ENCODE measurements at regions not wholly inside any gene's neighbourhood (a gene's known extent, or its start where the extent isn't known, plus 50 kb on each side); places are given as distances from the start of the nearest gene placed in this dataset.

GRCh38 chr9:23441275-23441674 is 384.8 kb downstream of the ELAVL2 start:
- H3K27ac ChIP-seq (ENCODE audit: low read length), result no peak overlapping the region
- no peaks in the 10 kb centered on the region for H3K4me1 ChIP-seq (ENCODE audit: control insufficient read depth, insufficient read depth, low read length)
- H3K27me3 ChIP-seq (ENCODE audit: control insufficient read depth, insufficient read depth, low read length), result no peaks in the 10 kb centered on the region
- H3K9me3 ChIP-seq (ENCODE audit: control insufficient read depth, low read depth, low read length), result no peaks in the 10 kb centered on the region
- H3K4me3 ChIP-seq (ENCODE audit: low read length), result no peak overlapping the region
- no CpG with 5 or more reads among the region's 6 CpGs for WGBS (ENCODE audit: insufficient coverage, low lambda C conversion rate)
- no peaks in the 10 kb centered on the region for H3K36me3 ChIP-seq (ENCODE audit: control insufficient read depth, insufficient read depth, low read length)
- no peak for DNase-seq

GRCh38 chr9:23444658-23445057 is 381.4 kb downstream of the ELAVL2 start:
- Histone ChIP-seq H3K4me1 (ENCODE audit: control insufficient read depth, insufficient read depth, low read length) (no peaks in the 10 kb centered on the region), H3K27me3 (ENCODE audit: control insufficient read depth, insufficient read depth, low read length) (no peaks in the 10 kb centered on the region), H3K4me3 (ENCODE audit: low read length) (no peak overlapping the region), H3K36me3 (ENCODE audit: control insufficient read depth, insufficient read depth, low read length) (no peaks in the 10 kb centered on the region), H3K9me3 (ENCODE audit: control insufficient read depth, low read depth, low read length) (no peaks in the 10 kb centered on the region), H3K27ac (ENCODE audit: low read length) (no peak overlapping the region)
- DNase-seq, result no peak
- WGBS (ENCODE audit: insufficient coverage, low lambda C conversion rate), result 83% methylated on average over 1 of the region's 2 CpGs

- H3K4me3 ChIP-seq (ENCODE audit: low read length), result no peak overlapping the region
- no peaks in the 10 kb centered on the region for H3K27me3 ChIP-seq (ENCODE audit: control insufficient read depth, insufficient read depth, low read length)
- peaks cover 5% of the 10 kb centered on the region for H3K9me3 ChIP-seq (ENCODE audit: control insufficient read depth, low read depth, low read length)
- 70% methylated on average over 2 of the region's 3 CpGs for WGBS (ENCODE audit: insufficient coverage, low lambda C conversion rate)
- H3K27ac ChIP-seq (ENCODE audit: low read length), result no peak overlapping the region
- no peaks in the 10 kb centered on the region for H3K4me1 ChIP-seq (ENCODE audit: control insufficient read depth, insufficient read depth, low read length)
- DNase-seq, result peak in 1 of 2 donors; percentile 1
- no peaks in the 10 kb centered on the region for H3K36me3 ChIP-seq (ENCODE audit: control insufficient read depth, insufficient read depth, low read length)
Measured at GRCh38 chr9:23447166-23447565, 378.9 kb downstream of the ELAVL2 start.

GRCh38 chr9:23447944-23448343 is 378.1 kb downstream of the ELAVL2 start:
- Histone ChIP-seq H3K27ac (ENCODE audit: low read length) (no peak overlapping the region), H3K4me1 (ENCODE audit: control insufficient read depth, insufficient read depth, low read length) (no peaks in the 10 kb centered on the region), H3K36me3 (ENCODE audit: control insufficient read depth, insufficient read depth, low read length) (no peaks in the 10 kb centered on the region), H3K4me3 (ENCODE audit: low read length) (no peak overlapping the region), H3K9me3 (ENCODE audit: control insufficient read depth, low read depth, low read length) (peaks cover 6% of the 10 kb centered on the region), H3K27me3 (ENCODE audit: control insufficient read depth, insufficient read depth, low read length) (no peaks in the 10 kb centered on the region)
- WGBS (ENCODE audit: insufficient coverage, low lambda C conversion rate), result 100% methylated on average over 1 of the region's 4 CpGs
- peak in 1 of 2 donors; percentile 2 for DNase-seq

- no peak for DNase-seq
- Histone ChIP-seq H3K36me3 (ENCODE audit: control insufficient read depth, insufficient read depth, low read length) (no peaks in the 10 kb centered on the region), H3K27ac (ENCODE audit: low read length) (no peak overlapping the region), H3K4me1 (ENCODE audit: control insufficient read depth, insufficient read depth, low read length) (no peaks in the 10 kb centered on the region), H3K4me3 (ENCODE audit: low read length) (no peak overlapping the region), H3K9me3 (ENCODE audit: control insufficient read depth, low read depth, low read length) (peaks cover 6% of the 10 kb centered on the region), H3K27me3 (ENCODE audit: control insufficient read depth, insufficient read depth, low read length) (no peaks in the 10 kb centered on the region)
- WGBS (ENCODE audit: insufficient coverage, low lambda C conversion rate), result no CpG with 5 or more reads among the region's 32 CpGs
Measured at GRCh38 chr9:23451802-23452418, 374.1 kb downstream of the ELAVL2 start.

GRCh38 chr9:23464275-23464674 is 361.8 kb downstream of the ELAVL2 start:
- H3K9me3 ChIP-seq (ENCODE audit: control insufficient read depth, low read depth, low read length), result no peaks in the 10 kb centered on the region
- no peaks in the 10 kb centered on the region for H3K4me1 ChIP-seq (ENCODE audit: control insufficient read depth, insufficient read depth, low read length)
- 100% methylated on average over 2 of the region's 4 CpGs for WGBS (ENCODE audit: insufficient coverage, low lambda C conversion rate)
- no peak overlapping the region for H3K27ac ChIP-seq (ENCODE audit: low read length)
- no peak for DNase-seq
- no peak overlapping the region for H3K4me3 ChIP-seq (ENCODE audit: low read length)
- H3K27me3 ChIP-seq (ENCODE audit: control insufficient read depth, insufficient read depth, low read length), result no peaks in the 10 kb centered on the region
- H3K36me3 ChIP-seq (ENCODE audit: control insufficient read depth, insufficient read depth, low read length), result no peaks in the 10 kb centered on the region

- DNase-seq, result no peak
- H3K4me1 ChIP-seq (ENCODE audit: control insufficient read depth, insufficient read depth, low read length), result no peaks in the 10 kb centered on the region
- 89% methylated on average over 2 of the region's 4 CpGs for WGBS (ENCODE audit: insufficient coverage, low lambda C conversion rate)
Measured at GRCh38 chr9:23467276-23467675, 358.8 kb downstream of the ELAVL2 start.

GRCh38 chr9:23477908-23478307 is 348.1 kb downstream of the ELAVL2 start:
- no CpG with 5 or more reads among the region's 2 CpGs for WGBS (ENCODE audit: insufficient coverage, low lambda C conversion rate)
- no peaks in the 10 kb centered on the region for H3K36me3 ChIP-seq (ENCODE audit: control insufficient read depth, insufficient read depth, low read length)
- H3K4me3 ChIP-seq (ENCODE audit: low read length), result no peak overlapping the region
- no peaks in the 10 kb centered on the region for H3K9me3 ChIP-seq (ENCODE audit: control insufficient read depth, low read depth, low read length)
- no peaks in the 10 kb centered on the region for H3K27me3 ChIP-seq (ENCODE audit: control insufficient read depth, insufficient read depth, low read length)
- DNase-seq, result no peak
- H3K4me1 ChIP-seq (ENCODE audit: control insufficient read depth, insufficient read depth, low read length), result no peaks in the 10 kb centered on the region
- H3K27ac ChIP-seq (ENCODE audit: low read length), result no peak overlapping the region

More at GRCh38 chr9:23467276-23467675, 358.8 kb downstream of the ELAVL2 start:
- no peak overlapping the region for H3K4me3 ChIP-seq (ENCODE audit: low read length)
- H3K27me3 ChIP-seq (ENCODE audit: control insufficient read depth, insufficient read depth, low read length), result no peaks in the 10 kb centered on the region
- no peak overlapping the region for H3K27ac ChIP-seq (ENCODE audit: low read length)
- no peaks in the 10 kb centered on the region for H3K36me3 ChIP-seq (ENCODE audit: control insufficient read depth, insufficient read depth, low read length)
- no peaks in the 10 kb centered on the region for H3K9me3 ChIP-seq (ENCODE audit: control insufficient read depth, low read depth, low read length)

GRCh38 chr9:23483566-23483965 is 342.5 kb downstream of the ELAVL2 start:
- no peak for DNase-seq
- H3K36me3 ChIP-seq (ENCODE audit: control insufficient read depth, insufficient read depth, low read length), result no peaks in the 10 kb centered on the region
- H3K4me1 ChIP-seq (ENCODE audit: control insufficient read depth, insufficient read depth, low read length), result no peaks in the 10 kb centered on the region
- H3K4me3 ChIP-seq (ENCODE audit: low read length), result no peak overlapping the region
- H3K9me3 ChIP-seq (ENCODE audit: control insufficient read depth, low read depth, low read length), result no peaks in the 10 kb centered on the region
- no peaks in the 10 kb centered on the region for H3K27me3 ChIP-seq (ENCODE audit: control insufficient read depth, insufficient read depth, low read length)
- WGBS (ENCODE audit: insufficient coverage, low lambda C conversion rate), result 0% methylated on average over 1 of the region's 1 CpG
- no peak overlapping the region for H3K27ac ChIP-seq (ENCODE audit: low read length)

GRCh38 chr9:23492126-23493002 is 333.7 kb downstream of the ELAVL2 start:
- no peaks in the 10 kb centered on the region for H3K27me3 ChIP-seq (ENCODE audit: control insufficient read depth, insufficient read depth, low read length)
- 90% methylated on average over 2 of the region's 5 CpGs for WGBS (ENCODE audit: insufficient coverage, low lambda C conversion rate)
- no peaks in the 10 kb centered on the region for H3K9me3 ChIP-seq (ENCODE audit: control insufficient read depth, low read depth, low read length)
- no peaks in the 10 kb centered on the region for H3K4me1 ChIP-seq (ENCODE audit: control insufficient read depth, insufficient read depth, low read length)
- peak; percentile 18 to 22 for DNase-seq
- H3K36me3 ChIP-seq (ENCODE audit: control insufficient read depth, insufficient read depth, low read length), result no peaks in the 10 kb centered on the region
- no peak overlapping the region for H3K4me3 ChIP-seq (ENCODE audit: low read length)
- H3K27ac ChIP-seq (ENCODE audit: low read length), result no peak overlapping the region

All from large intestine (tissue), 3 donors.